Cardiac fibroblast (primary cell): ENCODE measurements at regions not wholly inside any gene's neighbourhood (a gene's known extent, or its start where the extent isn't known, plus 50 kb on each side); places are given as distances from the start of the nearest gene placed in this dataset.
A peak's percentile ranks its signal among the peaks of the same experiment; 100 is the strongest.

ENCODE experiments used
- DNase-seq, 2 donors: peaks; one replicate each; pipeline versions ENCODE4 v3.0.0 to v3.0.0-alpha.2; 2010; ENCODE audit warnings: low read depth in 2 of 2
- H3K4me3 ChIP-seq, 2 donors: replicated peaks in 1 of 2; 1 replicate in 1 of 2; 2 replicates in 1 of 2; pipeline ENCODE4 v1.5.1; 2011; ENCODE audit warnings: low read depth in 2 of 2, low read length in 2 of 2, mild to moderate bottlenecking in 2 of 2, moderate library complexity in 1 of 2
- CTCF ChIP-seq: IDR thresholded peaks from one replicate; pipeline ENCODE4 v1.5.1; 2011; ENCODE audit warnings: low read depth, mild to moderate bottlenecking, low read length, inconsistent platforms

GRCh38 chr12:91967590-91967989 is 178.1 kb downstream of the BTG1 start:
- no peak for TF ChIP-seq CTCF
- no peak overlapping the region for H3K4me3 ChIP-seq
- no peak for DNase-seq

- no peak overlapping the region for H3K4me3 ChIP-seq
- DNase-seq = no peak
- TF ChIP-seq CTCF = no peak
Measured at GRCh38 chr12:91965781-91966180, 179.9 kb downstream of the BTG1 start.

GRCh38 chr12:91964501-91964900 is 181.1 kb downstream of the BTG1 start:
- DNase-seq = no peak
- no peak for TF ChIP-seq CTCF
- no peak overlapping the region for H3K4me3 ChIP-seq

- TF ChIP-seq CTCF = no peak
- no peak for DNase-seq
- H3K4me3 ChIP-seq = no peak overlapping the region
Measured at GRCh38 chr12:91959220-91959619, 186.4 kb downstream of the BTG1 start.

GRCh38 chr12:91958816-91959215 is 186.8 kb downstream of the BTG1 start:
- DNase-seq = peak; percentile 30 to 74
- no peak for TF ChIP-seq CTCF
- H3K4me3 ChIP-seq = no peak overlapping the region

GRCh38 chr12:91954747-91955146 is 190.9 kb downstream of the BTG1 start:
- TF ChIP-seq CTCF = no peak
- no peak for DNase-seq
- H3K4me3 ChIP-seq = no peak overlapping the region

GRCh38 chr12:91954326-91954725 is 191.3 kb downstream of the BTG1 start:
- no peak for DNase-seq
- no peak for TF ChIP-seq CTCF
- H3K4me3 ChIP-seq = no peak overlapping the region
